Left colon (tissue), 2 donors: ENCODE measurements at regions not wholly inside any gene's neighbourhood (a gene's known extent, or its start where the extent isn't known, plus 50 kb on each side); places are given as distances from the start of the nearest gene placed in this dataset.
"Not testable (repeated sequence)": the region's sequence is repeated elsewhere in the genome, so short reads cannot be mapped to it uniquely, and the experiment has no call there.

Source experiments
- ATAC-seq: fragments of 200-7000 bp; cut with Tn5 transposase; one replicate; pipeline ENCODE4 v1.9.1; 2020; ENCODE audit warnings: mild to moderate bottlenecking, moderate library complexity
- DNase-seq, 2 donors: peaks; one replicate each; pipeline ENCODE4 v3.0.0-alpha.2; 2020
- intact Hi-C, 2 donors: fragments of 100-400 bp; cut with DNase I in 1 of 2; cut with micrococcal nuclease in 1 of 2; formaldehyde crosslinking; loops; one replicate each; pipeline versions ENCODE4 v1.11.2 to v1.14.0; 2022; cut with DNase I, micrococcal nuclease
- donor health status: DM: no; HTN: no; CAD: no.
- donor health status: DM: yes; HTN: yes; CAD: no.

GRCh38 chr11:29063630-29064361 is 953.0 kb downstream of the KCNA4 start:
- DNase-seq = no peak
- no peak for ATAC-seq
- intact Hi-C loops = no loop called here

GRCh38 chr11:29061452-29061851 is 953.3 kb downstream of the METTL15 start:
- ATAC-seq (no peak), DNase-seq (no peak)
- intact Hi-C loops = no loop called here

- intact Hi-C loops, DNase-seq: not testable (repeated sequence)
Measured at GRCh38 chr11:29056487-29056886, 948.3 kb downstream of the METTL15 start.

GRCh38 chr11:29051935-29052334 is 943.7 kb downstream of the METTL15 start:
- ATAC-seq (no peak), DNase-seq (no peak)
- intact Hi-C loops = no loop called here

More at GRCh38 chr11:29056487-29056886, 948.3 kb downstream of the METTL15 start:
- not testable (repeated sequence) for ATAC-seq

- ATAC-seq, intact Hi-C loops, DNase-seq: not testable (repeated sequence)
Measured at GRCh38 chr11:29050962-29051361, 942.8 kb downstream of the METTL15 start.

- DNase-seq (no peak), ATAC-seq (no peak)
- intact Hi-C loops = no loop called here
Measured at GRCh38 chr11:29040489-29040888, 932.3 kb downstream of the METTL15 start.

GRCh38 chr11:29032384-29033149 is 924.4 kb downstream of the METTL15 start:
- ATAC-seq = no peak
- intact Hi-C loops = no loop called here
- DNase-seq = no peak

GRCh38 chr11:29029452-29029851 is 921.3 kb downstream of the METTL15 start:
- no peak for ATAC-seq
- intact Hi-C loops = no loop called here
- no peak for DNase-seq

- ATAC-seq = no peak
- DNase-seq = no peak
- intact Hi-C loops = no loop called here
Measured at GRCh38 chr11:29027436-29027835, 919.2 kb downstream of the METTL15 start.

GRCh38 chr11:29026286-29026685 is 918.1 kb downstream of the METTL15 start:
- no peak for ATAC-seq
- no peak for DNase-seq
- intact Hi-C loops = no loop called here

GRCh38 chr11:29025001-29025400 is 916.8 kb downstream of the METTL15 start:
- DNase-seq (no peak), ATAC-seq (no peak)
- intact Hi-C loops = no loop called here

GRCh38 chr11:29024386-29024785 is 916.2 kb downstream of the METTL15 start:
- no peak for DNase-seq
- no peak for ATAC-seq
- intact Hi-C loops = no loop called here

- DNase-seq = no peak
- no peak for ATAC-seq
- intact Hi-C loops = no loop called here
Measured at GRCh38 chr11:29023761-29024160, 915.6 kb downstream of the METTL15 start.

GRCh38 chr11:29022676-29023075 is 914.5 kb downstream of the METTL15 start:
- intact Hi-C loops = no loop called here

GRCh38 chr11:29019960-29020683 is 911.9 kb downstream of the METTL15 start:
- DNase-seq = no peak
- intact Hi-C loops = loop anchor here in 1 of 2 donors (10.0 kb wide), 1 partner anchor 1605 kb away; no protein-coding TSS in a partner anchor
- ATAC-seq = no peak

More at GRCh38 chr11:29022676-29023075, 914.5 kb downstream of the METTL15 start:
- no peak for ATAC-seq
- no peak for DNase-seq

- ATAC-seq = no peak
- intact Hi-C loops = loop anchor here in 1 of 2 donors (10.0 kb wide), 1 partner anchor 1606 kb away; no protein-coding TSS in a partner anchor
- DNase-seq = no peak
Measured at GRCh38 chr11:29018631-29019030, 910.4 kb downstream of the METTL15 start.

GRCh38 chr11:29017941-29018340 is 909.8 kb downstream of the METTL15 start:
- no peak for DNase-seq
- no peak for ATAC-seq
- intact Hi-C loops = loop anchor here in 1 of 2 donors (10.0 kb wide), 1 partner anchor 1607 kb away; no protein-coding TSS in a partner anchor

GRCh38 chr11:29012507-29012906 is 904.3 kb downstream of the METTL15 start:
- intact Hi-C loops = loop anchor here in 1 of 2 donors (10.0 kb wide), 1 partner anchor 1612 kb away; no protein-coding TSS in a partner anchor
- DNase-seq (no peak), ATAC-seq (no peak)

- ATAC-seq = no peak
- intact Hi-C loops = no loop called here
Measured at GRCh38 chr11:29009426-29009825, 901.2 kb downstream of the METTL15 start.

More at GRCh38 chr11:29009426-29009825, 901.2 kb downstream of the METTL15 start:
- no peak for DNase-seq
